ENCODE measurements at regions not wholly inside any gene's neighbourhood (a gene's known extent, or its start where the extent isn't known, plus 50 kb on each side); places are given as distances from the start of the nearest gene placed in this dataset.

DNA sequence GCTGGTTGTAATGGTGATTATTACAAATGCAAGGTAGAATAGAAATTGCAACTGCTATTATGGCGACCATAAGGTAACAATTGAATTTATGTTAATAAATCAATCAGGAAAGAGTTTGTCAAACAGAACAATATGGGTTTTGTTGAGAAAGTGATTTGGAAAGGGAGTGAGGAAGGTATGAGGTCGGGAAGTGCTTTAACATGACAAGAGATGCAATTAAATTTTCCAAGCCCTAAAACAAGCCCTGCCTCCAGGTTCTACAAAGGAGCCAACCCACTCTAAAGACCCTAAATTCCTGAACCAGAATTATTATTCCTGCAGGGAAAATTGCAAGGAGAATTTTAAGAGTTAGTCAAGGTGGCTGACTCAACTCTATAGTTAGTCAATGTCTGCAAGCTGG lies 363.7 kb downstream of the BMPER start:
- in situ Hi-C loops (cut with HindIII; ENCODE audit: low sequenced_read_pairs): no loop called here

DNA sequence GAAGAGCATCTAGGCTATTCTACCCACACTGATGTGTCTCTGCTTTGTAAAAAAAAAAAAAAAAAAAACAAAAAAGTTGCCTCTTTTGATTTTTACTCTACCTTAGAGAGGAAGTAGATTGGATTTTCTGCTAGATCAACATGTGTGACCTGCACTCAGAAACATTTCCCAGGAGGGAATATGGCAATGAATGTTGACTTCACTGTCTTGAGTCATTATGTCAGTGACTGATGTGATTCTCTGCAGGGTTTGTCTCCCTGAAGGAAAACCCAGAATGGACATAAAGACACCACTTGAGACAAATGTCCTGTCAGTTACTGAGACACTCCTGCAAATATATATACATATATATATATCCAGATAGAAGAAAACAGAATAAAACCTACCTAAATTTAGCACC lies 370.3 kb downstream of the BMPER start:
- in situ Hi-C loops (cut with HindIII; ENCODE audit: low sequenced_read_pairs): no loop called here

DNA sequence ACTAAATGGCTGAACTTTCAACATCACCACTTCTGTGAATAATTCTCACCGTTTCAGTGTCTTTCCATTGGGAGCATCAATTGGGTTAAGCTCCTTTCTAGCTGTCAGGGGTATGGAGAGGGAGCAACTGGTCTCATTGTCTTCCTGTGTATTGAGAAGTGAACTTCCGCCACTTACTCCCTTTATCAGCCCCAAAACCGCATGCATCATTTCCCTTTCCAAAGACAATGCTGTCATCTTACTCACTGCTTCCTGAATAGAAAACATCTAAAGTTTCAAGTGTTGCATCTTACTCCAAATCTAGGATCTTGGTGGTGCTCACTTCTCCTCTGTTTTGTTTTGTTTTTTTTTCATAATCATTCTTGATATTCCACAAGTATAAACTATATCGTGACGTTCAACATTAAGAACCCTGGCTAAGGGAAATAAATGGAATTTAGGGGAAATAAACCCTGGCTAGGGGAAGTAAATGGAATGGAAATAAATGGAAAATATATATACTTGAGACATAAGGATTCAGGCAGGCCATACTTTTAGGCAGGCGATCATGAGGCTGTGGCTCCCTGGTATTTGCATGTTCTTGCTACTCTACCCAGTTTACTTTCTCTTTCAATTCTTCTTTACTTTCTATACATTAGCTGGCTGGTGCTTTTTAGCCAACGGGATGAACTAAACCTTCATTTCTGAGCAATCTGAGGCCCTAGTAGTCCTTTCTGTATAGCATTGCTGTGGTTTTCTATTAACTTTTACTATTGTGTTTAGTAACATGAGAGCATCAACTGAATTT lies 371.9 kb downstream of the BMPER start:
- in situ Hi-C loops (cut with HindIII; ENCODE audit: low sequenced_read_pairs): no loop called here

- in situ Hi-C loops (cut with HindIII; ENCODE audit: low sequenced_read_pairs): no loop called here
Observed at GRCh38 chr7:34277803-34278199, 372.5 kb downstream of the BMPER start.

GRCh38 chr7:34281260-34281659 lies 375.9 kb downstream of the BMPER start:
- in situ Hi-C loops (cut with HindIII; ENCODE audit: low sequenced_read_pairs): no loop called here

DNA sequence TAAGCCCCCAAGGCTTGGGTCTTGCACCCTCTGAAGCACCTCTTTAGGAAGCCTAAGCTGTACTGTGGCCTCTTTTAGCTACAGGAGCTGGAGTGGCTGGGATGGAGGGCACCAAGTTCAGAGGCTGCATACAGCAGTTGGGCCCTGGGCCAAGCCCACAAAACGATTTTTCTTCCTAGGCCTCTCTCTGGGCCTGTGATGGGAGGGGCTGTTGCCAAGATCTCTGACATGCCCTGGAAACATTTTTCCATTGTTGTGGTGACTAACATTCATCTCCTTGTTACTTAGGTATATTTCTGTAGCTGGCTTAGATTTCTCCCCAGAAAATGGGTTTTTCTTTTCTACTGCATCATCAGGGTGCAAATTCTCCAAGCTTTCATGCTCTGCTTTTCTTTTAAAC lies 375.7 kb upstream of the NPSR1 start:
- in situ Hi-C loops (cut with HindIII; ENCODE audit: low sequenced_read_pairs): no loop called here

DNA sequence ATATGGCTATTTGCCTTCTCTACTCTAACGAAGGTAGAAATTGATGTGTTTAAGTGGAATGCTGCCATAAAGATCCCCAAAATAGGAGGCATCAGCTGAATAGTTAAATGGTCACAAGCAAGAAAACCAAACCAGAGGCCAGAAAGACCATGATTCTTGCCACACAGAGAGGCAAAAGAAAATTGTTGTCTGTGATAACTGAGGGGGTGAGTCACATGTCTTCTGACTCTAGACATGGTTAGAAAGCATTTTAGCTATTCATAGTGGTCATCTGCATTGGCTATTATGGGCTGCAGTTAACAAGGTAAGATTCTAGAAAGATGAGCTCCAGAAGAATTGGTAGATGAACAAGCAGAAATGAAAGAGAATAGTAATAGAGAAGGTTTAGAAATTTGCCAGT lies 361.4 kb upstream of the NPSR1 start:
- in situ Hi-C loops (cut with HindIII; ENCODE audit: low sequenced_read_pairs): loop anchor here (5.0 kb wide), 1 partner anchor 61 kb away; no protein-coding TSS in a partner anchor

- in situ Hi-C loops (cut with HindIII; ENCODE audit: low sequenced_read_pairs): loop anchor here (5.0 kb wide), 1 partner anchor 59 kb away; no protein-coding TSS in a partner anchor
Observed at GRCh38 chr7:34298492-34299013, 359.5 kb upstream of the NPSR1 start.

DNA sequence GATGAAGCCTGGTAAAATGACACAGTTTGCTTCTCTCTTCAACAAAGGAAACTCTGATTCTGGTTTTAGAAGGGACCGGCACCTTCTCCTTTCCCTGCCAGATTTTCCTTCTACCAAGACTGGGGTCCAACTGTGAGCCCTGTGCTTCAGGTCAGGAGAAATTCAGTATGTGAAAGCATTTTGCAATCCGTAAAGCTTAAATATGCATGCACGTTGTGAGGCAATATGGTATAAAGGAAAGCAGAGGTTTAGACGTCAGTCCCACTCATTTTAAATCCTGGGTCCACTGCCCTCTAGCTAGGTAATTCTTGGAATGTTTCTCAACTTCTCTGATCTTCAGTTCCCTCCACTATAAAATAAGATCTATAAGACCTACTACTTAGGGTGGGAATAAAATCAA lies 359.0 kb upstream of the NPSR1 start:
- in situ Hi-C loops (cut with HindIII; ENCODE audit: low sequenced_read_pairs): loop anchor here (5.0 kb wide), 1 partner anchor 58 kb away; no protein-coding TSS in a partner anchor

DNA sequence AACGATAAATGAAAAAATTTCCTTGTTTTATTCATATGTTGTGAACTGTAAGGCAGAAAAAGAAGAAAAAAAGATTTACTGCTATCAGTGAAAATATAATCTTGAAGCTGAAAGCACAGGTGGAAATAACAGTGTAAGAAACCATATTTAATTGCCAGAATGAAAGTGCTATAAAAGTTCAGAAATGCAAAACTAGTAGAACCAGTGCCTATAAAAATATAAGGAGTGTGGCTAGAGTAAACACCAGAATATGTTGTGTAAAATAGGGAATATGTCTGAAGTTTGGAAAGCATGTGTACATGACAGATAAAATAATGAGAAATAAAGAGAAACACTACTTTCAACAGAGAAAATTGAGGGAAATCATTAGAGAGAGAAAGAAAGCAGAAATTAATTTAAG lies 350.5 kb upstream of the NPSR1 start:
- in situ Hi-C loops (cut with HindIII; ENCODE audit: low sequenced_read_pairs): no loop called here

DNA sequence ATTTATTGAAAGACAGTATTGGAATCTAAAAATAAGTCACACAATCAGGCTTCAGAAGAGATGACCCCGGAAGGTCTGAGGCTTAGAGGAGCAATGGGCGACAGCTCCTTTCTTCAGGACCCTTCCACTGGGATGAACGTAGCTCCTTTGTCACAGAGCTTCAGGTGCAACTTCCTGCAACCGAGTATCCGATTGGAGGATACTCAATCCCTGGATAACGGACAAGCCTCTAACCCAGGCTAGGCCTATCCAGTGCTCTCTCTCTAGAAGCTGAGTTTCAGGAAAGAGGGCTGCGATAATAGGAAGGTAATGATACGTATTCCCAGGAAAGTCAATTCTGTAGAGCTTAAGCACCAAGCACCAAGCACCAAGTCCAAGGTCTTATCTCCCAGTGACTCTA lies 349.4 kb upstream of the NPSR1 start:
- in situ Hi-C loops (cut with HindIII; ENCODE audit: low sequenced_read_pairs): no loop called here

DNA sequence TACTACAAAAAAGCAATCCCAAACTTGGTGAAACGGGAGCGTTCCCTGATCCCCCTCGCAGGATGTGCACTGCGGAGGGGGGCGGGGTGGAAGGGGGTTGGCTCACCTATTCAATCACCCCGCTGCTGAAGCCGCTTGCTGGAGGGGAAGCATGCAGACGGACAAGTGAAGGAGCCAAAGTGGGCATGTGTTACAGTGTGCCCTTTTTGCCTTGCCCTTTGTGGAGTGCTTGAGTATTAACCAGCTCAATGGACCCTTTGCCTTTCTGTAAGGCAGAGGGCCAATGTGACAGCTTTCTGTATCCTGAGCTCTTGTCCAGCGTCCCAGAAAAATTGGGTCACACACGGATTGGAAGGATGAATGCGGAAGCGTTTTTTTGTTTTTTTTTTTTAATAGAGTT lies 348.9 kb upstream of the NPSR1 start:
- in situ Hi-C loops (cut with HindIII; ENCODE audit: low sequenced_read_pairs): no loop called here

- in situ Hi-C loops (cut with HindIII; ENCODE audit: low sequenced_read_pairs): no loop called here
Observed at GRCh38 chr7:34309584-34309983, 348.4 kb upstream of the NPSR1 start.

DNA sequence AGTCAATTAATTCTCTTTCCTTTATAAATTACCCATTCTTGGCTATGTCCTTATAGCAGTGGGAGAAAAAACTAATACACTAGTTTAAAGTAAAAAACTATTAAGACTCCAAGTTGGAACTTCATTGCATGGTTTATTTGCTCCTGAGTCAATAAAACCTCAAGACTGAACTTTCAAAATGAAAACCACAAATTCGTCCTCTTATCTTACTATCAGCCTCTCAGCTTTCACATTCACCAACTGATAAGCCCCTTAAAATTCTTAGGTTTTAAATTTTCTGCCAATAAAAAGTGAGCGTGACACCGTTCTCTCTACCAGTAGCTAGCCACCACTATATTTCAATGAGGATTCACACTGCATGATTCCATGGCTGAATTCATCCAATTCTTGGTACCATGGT lies 346.4 kb upstream of the NPSR1 start:
- in situ Hi-C loops (cut with HindIII; ENCODE audit: low sequenced_read_pairs): no loop called here

- in situ Hi-C loops (cut with HindIII; ENCODE audit: low sequenced_read_pairs): no loop called here
Observed at GRCh38 chr7:34312624-34313023, 345.4 kb upstream of the NPSR1 start.

- in situ Hi-C loops (cut with HindIII; ENCODE audit: low sequenced_read_pairs): no loop called here
Observed at GRCh38 chr7:34313289-34313688, 344.7 kb upstream of the NPSR1 start.

DNA sequence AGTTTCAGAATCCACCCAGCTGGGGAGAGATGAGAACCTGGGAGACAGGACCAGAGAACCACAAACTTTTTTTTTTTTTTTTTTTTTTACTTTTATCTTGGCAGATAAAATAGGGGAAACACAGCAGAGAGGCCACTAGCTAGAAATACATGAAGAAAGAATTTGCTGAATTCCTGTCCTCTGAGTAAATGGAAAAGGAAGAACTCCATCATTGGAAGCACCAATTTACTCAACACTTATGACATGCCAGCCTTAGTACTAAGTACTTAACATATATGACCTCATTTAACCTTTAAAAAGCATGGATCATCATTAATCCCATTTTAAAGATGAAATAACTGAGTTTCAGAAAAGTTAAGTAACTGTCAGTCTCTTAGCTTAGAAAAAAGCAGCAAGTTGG lies 343.0 kb upstream of the NPSR1 start:
- in situ Hi-C loops (cut with HindIII; ENCODE audit: low sequenced_read_pairs): no loop called here

GRCh38 chr7:34317039-34317438 lies 341.0 kb upstream of the NPSR1 start:
- in situ Hi-C loops (cut with HindIII; ENCODE audit: low sequenced_read_pairs): no loop called here

DNA sequence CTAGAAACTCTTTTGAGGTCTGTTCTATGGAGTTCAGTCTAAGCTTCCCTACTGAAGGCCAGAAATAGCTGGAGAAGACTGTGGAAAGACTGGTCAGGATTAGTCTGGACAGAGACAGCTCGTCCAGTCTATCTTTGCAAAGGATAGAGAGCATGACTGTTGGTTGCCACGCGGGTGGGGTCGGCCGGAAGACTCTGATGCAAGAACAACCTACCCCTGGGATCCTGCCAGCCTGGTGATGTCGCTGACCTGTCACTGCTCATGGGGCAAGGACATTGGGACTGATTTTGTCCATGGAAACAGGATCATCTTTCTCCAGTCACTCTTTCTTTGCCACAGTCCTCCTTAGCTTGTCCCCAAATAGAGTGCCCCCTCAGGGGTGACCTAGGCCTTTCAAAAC lies 337.6 kb upstream of the NPSR1 start:
- in situ Hi-C loops (cut with HindIII; ENCODE audit: low sequenced_read_pairs): no loop called here

DNA sequence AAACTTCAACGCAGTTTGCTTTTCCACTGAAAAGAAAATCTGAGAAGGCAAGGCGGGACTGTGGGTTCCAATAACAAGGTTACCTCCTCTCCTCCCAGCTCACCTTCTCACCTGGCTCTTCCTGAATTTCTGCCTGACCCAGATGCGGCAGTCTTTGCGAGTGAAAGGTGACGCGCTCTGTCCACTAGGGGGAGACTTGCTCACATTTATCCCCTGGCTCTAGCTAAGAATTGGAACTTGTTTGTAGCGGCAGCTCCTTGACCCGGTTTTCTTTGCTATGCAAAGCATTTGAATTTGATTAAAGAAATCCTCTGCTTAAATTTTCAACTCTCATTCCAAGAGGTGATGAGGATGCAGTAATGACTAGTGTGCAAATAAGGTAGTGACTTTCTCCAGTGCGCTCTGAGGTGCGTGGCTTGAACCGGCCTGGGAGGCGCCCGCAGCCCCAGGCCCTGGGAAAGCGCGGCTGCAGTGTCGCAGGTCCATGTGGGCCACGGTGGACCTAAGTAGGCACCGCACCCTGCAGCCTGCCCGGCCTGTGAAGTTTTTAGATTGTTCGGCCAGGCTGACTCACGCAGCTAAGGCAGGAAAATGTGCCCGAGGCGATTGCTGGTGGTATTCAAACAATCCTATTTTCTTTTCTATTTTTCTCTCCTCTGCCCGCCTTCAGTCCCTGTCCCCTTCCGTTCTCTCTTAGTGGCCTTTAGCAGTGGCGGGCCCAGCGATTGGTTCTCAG lies 336.9 kb upstream of the NPSR1 start:
- in situ Hi-C loops (cut with HindIII; ENCODE audit: low sequenced_read_pairs): no loop called here

- in situ Hi-C loops (cut with HindIII; ENCODE audit: low sequenced_read_pairs): no loop called here
Observed at GRCh38 chr7:34322841-34323240, 335.2 kb upstream of the NPSR1 start.

DNA sequence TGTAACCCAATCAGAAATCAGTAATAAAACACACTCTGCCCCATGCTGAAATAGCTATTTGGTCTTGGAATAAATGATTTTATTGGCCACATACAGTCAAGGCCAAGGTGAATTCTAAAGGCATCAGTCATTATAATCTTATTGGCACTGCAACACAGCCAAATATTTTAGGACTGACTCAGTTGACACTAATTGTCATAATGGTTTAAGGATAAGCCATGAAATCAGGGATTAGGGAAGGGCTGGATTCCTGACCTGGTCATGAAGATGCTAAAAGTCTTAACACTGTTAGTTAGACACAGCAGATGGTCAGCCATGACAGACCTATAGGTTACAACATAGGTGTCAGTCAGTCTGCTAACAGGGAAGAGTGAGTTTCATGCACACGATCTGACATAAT lies 330.3 kb upstream of the NPSR1 start:
- in situ Hi-C loops (cut with HindIII; ENCODE audit: low sequenced_read_pairs): no loop called here

Data from endothelial cell of hepatic sinusoid (primary cell).